Mucosa of rectum (tissue), 2 donors: ENCODE measurements at regions not wholly inside any gene's neighbourhood (a gene's known extent, or its start where the extent isn't known, plus 50 kb on each side); places are given as distances from the start of the nearest gene placed in this dataset.

Source experiments
- H3K27ac ChIP-seq, 2 donors: one replicate each; pipeline ENCODE4 v1.7.0; 2013; ENCODE audit warnings: inconsistent platforms in 2 of 2, low read depth in 2 of 2, low read length in 2 of 2
- H3K27me3 ChIP-seq, 2 donors: one replicate each; pipeline ENCODE4 v1.7.0; 2013; ENCODE audit warnings: low read length in 2 of 2; ENCODE audit not compliant: control insufficient read depth in 2 of 2, insufficient read depth in 2 of 2
- H3K36me3 ChIP-seq, 2 donors: one replicate each; pipeline ENCODE4 v1.7.0; 2013; ENCODE audit warnings: low read length in 2 of 2; ENCODE audit not compliant: control insufficient read depth in 2 of 2, insufficient read depth in 2 of 2
- H3K4me1 ChIP-seq, 2 donors: one replicate each; pipeline ENCODE4 v1.7.0; 2013; ENCODE audit warnings: low read length in 2 of 2, mild to moderate bottlenecking in 1 of 2; ENCODE audit not compliant: control insufficient read depth in 2 of 2, insufficient read depth in 2 of 2
- H3K4me3 ChIP-seq, 2 donors: one replicate each; pipeline ENCODE4 v1.7.0; 2013; ENCODE audit warnings: low read length in 2 of 2
- H3K9ac ChIP-seq, 2 donors: one replicate each; pipeline ENCODE4 v1.7.0; 2013; ENCODE audit warnings: low read length in 2 of 2, low read depth in 1 of 2, mild to moderate bottlenecking in 1 of 2
- H3K9me3 ChIP-seq, 2 donors: one replicate each; pipeline ENCODE4 v1.7.0; 2013; ENCODE audit warnings: low read length in 2 of 2; ENCODE audit not compliant: control insufficient read depth in 2 of 2
- donor health status: healthy.
- donor health status: Normal muscosa, but diverticular disease.

DNA sequence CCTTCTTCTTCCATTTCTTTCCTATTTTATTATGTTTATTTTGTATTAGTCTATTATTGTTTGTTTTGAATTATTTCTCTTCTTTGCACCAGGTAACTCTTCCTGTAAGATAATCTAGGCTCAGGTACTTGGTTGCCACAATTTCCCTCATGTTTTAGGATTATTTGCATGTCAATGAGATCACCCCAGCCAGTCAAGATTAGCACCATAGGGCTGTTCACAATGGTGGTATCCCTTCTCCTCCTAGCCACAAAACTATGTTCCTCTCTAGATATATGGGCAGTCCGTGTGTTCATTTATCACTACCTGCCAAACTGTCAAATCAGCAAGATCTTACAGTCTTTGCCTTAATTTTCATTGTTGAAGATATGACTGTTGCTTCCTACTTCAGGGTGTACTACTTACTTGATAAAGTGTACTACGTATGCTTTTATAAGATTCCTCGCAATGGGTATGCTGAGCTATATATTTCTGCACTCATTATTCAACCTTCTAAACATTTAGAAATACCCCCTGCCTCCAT is 1536.2 kb downstream of the PLA2G4A start:
- Histone ChIP-seq H3K4me1 (no peaks in the 10 kb centered on the region), H3K9ac (no peak overlapping the region), H3K4me3 (no peak overlapping the region), H3K9me3 (no peaks in the 10 kb centered on the region), H3K27me3 (no peaks in the 10 kb centered on the region), H3K36me3 (no peaks in the 10 kb centered on the region), H3K27ac (no peak overlapping the region)

DNA sequence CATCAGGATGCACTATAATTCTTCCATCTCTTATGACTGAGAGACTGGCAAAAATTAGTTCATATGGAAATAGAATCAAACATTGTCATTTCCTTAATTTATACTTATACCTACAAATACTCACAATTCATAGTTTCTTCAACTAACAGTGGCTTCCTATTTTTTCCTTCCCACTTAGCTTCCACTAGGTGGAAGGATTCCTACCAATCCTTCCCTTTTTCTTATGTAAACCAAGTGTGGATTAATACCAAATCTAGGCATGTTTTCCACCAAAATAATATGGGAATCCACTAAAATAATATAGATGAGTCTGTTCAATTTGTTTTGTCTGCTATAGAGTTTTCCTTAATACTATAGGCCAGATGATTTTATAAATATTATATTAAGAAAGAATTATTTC is 1537.1 kb downstream of the PLA2G4A start:
- no peak overlapping the region for H3K4me3 ChIP-seq
- H3K9me3 ChIP-seq: no peaks in the 10 kb centered on the region
- no peaks in the 10 kb centered on the region for H3K36me3 ChIP-seq
- H3K27ac ChIP-seq: no peak overlapping the region
- no peak overlapping the region for H3K9ac ChIP-seq
- no peaks in the 10 kb centered on the region for H3K27me3 ChIP-seq
- no peaks in the 10 kb centered on the region for H3K4me1 ChIP-seq

DNA sequence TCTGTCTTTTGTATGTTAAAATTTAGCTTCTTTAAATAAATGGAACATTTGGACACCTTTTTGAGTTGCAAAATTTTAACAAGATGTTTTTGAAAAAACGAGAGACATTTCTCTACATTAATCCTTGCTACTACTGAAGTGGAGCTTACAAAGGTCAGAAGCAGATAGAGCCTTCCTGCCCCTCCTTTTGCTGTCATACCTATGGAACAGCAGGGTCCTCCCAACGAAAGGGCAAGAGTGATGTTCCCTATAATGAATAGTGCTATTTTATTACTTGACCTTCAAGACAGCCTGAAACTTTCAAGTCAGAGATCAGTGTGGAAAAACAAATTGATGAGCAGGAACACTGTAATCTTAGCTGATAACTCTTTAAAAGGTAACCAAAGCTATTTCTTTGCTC is 1538.9 kb downstream of the PLA2G4A start:
- Histone ChIP-seq H3K9ac (no peak overlapping the region), H3K4me3 (no peak overlapping the region), H3K36me3 (no peaks in the 10 kb centered on the region), H3K27ac (no peak overlapping the region), H3K9me3 (no peaks in the 10 kb centered on the region), H3K27me3 (no peaks in the 10 kb centered on the region), H3K4me1 (no peaks in the 10 kb centered on the region)

DNA sequence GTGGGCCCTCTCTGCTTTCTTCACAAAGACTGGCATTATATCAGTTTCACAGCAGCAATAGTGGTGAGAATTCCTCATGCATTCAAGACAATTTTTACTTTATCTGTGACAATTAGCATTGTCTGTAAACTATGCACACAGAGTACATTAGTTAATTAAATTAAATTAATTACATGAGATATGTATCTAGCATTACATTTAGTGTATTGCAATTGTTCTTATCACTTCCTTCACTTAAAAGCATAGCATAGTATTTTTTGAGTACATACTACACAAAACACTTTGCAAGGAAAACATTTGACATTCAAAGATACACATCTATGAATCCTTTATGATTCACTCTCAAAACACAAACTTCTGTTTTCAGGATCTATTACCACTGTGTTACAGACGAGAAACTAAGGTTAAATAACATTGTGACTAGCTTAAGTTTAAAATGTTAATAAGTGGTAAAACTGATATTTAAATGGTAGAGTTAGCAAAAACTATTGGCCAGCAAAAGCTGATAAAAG is 1542.6 kb downstream of the PLA2G4A start:
- Histone ChIP-seq H3K9me3 (no peaks in the 10 kb centered on the region), H3K27me3 (no peaks in the 10 kb centered on the region), H3K4me1 (no peaks in the 10 kb centered on the region), H3K4me3 (no peak overlapping the region), H3K9ac (no peak overlapping the region), H3K36me3 (no peaks in the 10 kb centered on the region), H3K27ac (no peak overlapping the region)

GRCh38 chr1:188372821-188373220 is 1544.1 kb downstream of the PLA2G4A start:
- no peak overlapping the region for H3K27ac ChIP-seq
- H3K36me3 ChIP-seq: no peaks in the 10 kb centered on the region
- no peaks in the 10 kb centered on the region for H3K9me3 ChIP-seq
- no peaks in the 10 kb centered on the region for H3K4me1 ChIP-seq
- no peak overlapping the region for H3K9ac ChIP-seq
- no peak overlapping the region for H3K4me3 ChIP-seq
- H3K27me3 ChIP-seq: no peaks in the 10 kb centered on the region

DNA sequence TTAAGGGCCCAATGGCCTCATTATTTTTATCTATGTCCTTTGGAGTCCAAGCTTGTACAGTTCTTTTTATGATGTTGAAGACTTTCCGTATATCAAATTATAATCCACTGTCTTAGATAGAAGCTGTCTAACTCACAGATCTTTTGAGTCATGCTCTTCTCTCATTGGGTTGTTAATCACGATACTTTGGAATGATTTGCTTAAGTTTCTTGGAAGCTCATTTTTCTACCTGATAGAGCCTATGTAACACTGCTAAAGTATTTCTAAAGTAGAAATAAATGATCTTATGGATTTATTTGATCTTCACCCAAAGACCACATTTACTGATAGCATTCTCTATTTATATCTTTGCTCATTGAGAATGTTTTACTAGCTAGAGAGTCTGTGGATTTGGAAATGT is 1554.1 kb downstream of the PLA2G4A start:
- Histone ChIP-seq H3K4me1 (no peaks in the 10 kb centered on the region), H3K4me3 (no peak overlapping the region), H3K9me3 (no peaks in the 10 kb centered on the region), H3K9ac (no peak overlapping the region), H3K27me3 (no peaks in the 10 kb centered on the region), H3K36me3 (no peaks in the 10 kb centered on the region), H3K27ac (no peak overlapping the region)

- Histone ChIP-seq H3K27me3 (no peaks in the 10 kb centered on the region), H3K4me1 (no peaks in the 10 kb centered on the region), H3K4me3 (no peak overlapping the region), H3K9ac (no peak overlapping the region), H3K27ac (no peak overlapping the region), H3K9me3 (no peaks in the 10 kb centered on the region), H3K36me3 (no peaks in the 10 kb centered on the region)
These were observed 1557.4 kb downstream of the PLA2G4A start for GRCh38 chr1:188386161-188386560.

GRCh38 chr1:188386666-188387065 is 1557.9 kb downstream of the PLA2G4A start:
- Histone ChIP-seq H3K4me1 (no peaks in the 10 kb centered on the region), H3K4me3 (no peak overlapping the region), H3K36me3 (no peaks in the 10 kb centered on the region)

GRCh38 chr1:188394677-188395076 is 1565.9 kb downstream of the PLA2G4A start:
- no peaks in the 10 kb centered on the region for H3K36me3 ChIP-seq
- no peaks in the 10 kb centered on the region for H3K4me1 ChIP-seq
- H3K9ac ChIP-seq: no peak overlapping the region
- no peak overlapping the region for H3K4me3 ChIP-seq
- no peak overlapping the region for H3K27ac ChIP-seq
- peaks cover 4 to 5% of the 10 kb centered on the region in 2 donors for H3K9me3 ChIP-seq
- no peaks in the 10 kb centered on the region for H3K27me3 ChIP-seq

More at GRCh38 chr1:188386666-188387065, 1557.9 kb downstream of the PLA2G4A start:
- Histone ChIP-seq H3K27ac (no peak overlapping the region), H3K9ac (no peak overlapping the region), H3K9me3 (peaks cover 0 to 2% of the 10 kb centered on the region in 2 donors), H3K27me3 (no peaks in the 10 kb centered on the region)

DNA sequence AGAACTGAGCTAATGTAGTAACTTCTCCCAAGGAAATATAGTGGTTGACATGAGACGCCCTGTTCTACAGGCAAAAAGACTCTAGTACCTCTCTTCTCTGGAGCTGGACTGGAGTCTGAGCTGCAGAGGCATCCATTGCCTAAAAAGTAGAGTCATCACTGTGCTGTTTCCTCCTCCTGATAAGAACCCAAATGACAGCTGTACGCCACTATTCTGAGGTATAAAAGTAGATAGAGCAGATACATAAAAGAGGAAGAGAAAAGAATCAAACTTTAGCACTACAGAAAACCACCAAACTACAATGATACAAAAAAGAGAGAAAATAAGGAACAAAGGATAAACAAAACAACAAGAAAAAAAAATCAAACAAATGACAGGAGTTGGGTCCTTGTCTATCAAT is 1568.8 kb downstream of the PLA2G4A start:
- Histone ChIP-seq H3K27ac (no peak overlapping the region), H3K36me3 (no peaks in the 10 kb centered on the region), H3K4me1 (no peaks in the 10 kb centered on the region)

GRCh38 chr1:188402986-188403385 is 1574.2 kb downstream of the PLA2G4A start:
- Histone ChIP-seq H3K4me1 (no peaks in the 10 kb centered on the region), H3K4me3 (no peak overlapping the region), H3K27ac (no peak overlapping the region), H3K9ac (no peak overlapping the region), H3K9me3 (peaks cover 0 to 2% of the 10 kb centered on the region in 2 donors), H3K27me3 (no peaks in the 10 kb centered on the region), H3K36me3 (no peaks in the 10 kb centered on the region)

More for the DNA sequence above, 1568.8 kb downstream of the PLA2G4A start:
- Histone ChIP-seq H3K9ac (no peak overlapping the region), H3K4me3 (no peak overlapping the region), H3K9me3 (peaks cover 3 to 4% of the 10 kb centered on the region in 2 donors), H3K27me3 (no peaks in the 10 kb centered on the region)
